ENCODE measurements at regions not wholly inside any gene's neighbourhood (a gene's known extent, or its start where the extent isn't known, plus 50 kb on each side); places are given as distances from the start of the nearest gene placed in this dataset.

DNA sequence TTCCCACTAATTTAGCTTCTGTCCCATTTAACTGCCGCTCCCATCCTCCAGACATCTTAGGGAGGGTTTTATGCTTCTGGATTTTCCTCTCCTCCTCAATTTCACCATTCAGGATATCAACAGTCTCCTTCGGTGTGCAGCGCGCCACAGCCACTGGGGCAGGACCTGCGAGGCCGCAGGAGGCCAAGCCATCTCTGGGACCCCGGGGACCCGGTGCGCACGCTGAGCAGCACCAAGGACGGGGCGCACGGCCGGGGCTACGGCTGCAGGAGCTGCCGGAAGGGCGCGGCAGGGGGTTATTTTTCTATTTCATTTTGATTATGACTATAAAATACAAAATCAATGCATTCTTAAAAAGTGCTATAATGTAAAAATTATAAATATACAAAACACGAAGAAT, 1238.4 kb upstream of the NCAM2 start:
- ChIA-PET CTCF (no interaction called here), POLR2A (no interaction called here)
- TF ChIP-seq, protein P1, sequence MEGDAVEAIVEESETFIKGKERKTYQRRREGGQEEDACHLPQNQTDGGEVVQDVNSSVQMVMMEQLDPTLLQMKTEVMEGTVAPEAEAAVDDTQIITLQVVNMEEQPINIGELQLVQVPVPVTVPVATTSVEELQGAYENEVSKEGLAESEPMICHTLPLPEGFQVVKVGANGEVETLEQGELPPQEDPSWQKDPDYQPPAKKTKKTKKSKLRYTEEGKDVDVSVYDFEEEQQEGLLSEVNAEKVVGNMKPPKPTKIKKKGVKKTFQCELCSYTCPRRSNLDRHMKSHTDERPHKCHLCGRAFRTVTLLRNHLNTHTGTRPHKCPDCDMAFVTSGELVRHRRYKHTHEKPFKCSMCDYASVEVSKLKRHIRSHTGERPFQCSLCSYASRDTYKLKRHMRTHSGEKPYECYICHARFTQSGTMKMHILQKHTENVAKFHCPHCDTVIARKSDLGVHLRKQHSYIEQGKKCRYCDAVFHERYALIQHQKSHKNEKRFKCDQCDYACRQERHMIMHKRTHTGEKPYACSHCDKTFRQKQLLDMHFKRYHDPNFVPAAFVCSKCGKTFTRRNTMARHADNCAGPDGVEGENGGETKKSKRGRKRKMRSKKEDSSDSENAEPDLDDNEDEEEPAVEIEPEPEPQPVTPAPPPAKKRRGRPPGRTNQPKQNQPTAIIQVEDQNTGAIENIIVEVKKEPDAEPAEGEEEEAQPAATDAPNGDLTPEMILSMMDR (IDR thresholded peaks at IDR 0.05), result no peak
- no peak for DNase-seq
- Mint-ChIP-seq H3K9me3 (peaks cover 9% of the 10 kb centered on the region), H3K27ac (no peak overlapping the region), H3K27me3 (no peaks in the 10 kb centered on the region), H3K4me3 (no peak overlapping the region), H3K4me1 (ENCODE audit: low read depth) (no peaks in the 10 kb centered on the region), H3K36me3 (ENCODE audit: low read depth) (no peaks in the 10 kb centered on the region)
- intact Hi-C loops (cut with micrococcal nuclease), result no loop called here
- ATAC-seq, result no peak

DNA sequence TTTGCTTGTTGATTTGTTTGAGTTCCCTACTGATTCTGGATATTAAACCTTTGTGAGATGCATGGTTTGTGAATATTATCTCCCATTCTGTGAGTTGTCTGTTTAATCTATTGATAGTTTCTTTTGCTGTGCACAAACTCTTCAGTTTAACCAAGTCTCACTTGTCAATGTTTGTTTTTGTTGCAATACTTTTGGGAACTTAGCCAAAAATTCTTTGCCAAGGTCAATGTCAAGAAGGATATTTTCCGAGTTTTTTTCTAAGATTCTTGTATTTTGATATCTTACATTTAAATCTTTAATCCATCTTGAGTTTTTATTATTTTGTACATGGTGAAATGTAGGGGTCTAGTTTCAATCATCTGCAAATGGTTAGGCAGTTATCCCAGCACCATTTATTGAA, 1230.7 kb upstream of the NCAM2 start:
- Mint-ChIP-seq H3K4me3 (no peak overlapping the region), H3K4me1 (ENCODE audit: low read depth) (no peaks in the 10 kb centered on the region), H3K36me3 (ENCODE audit: low read depth) (no peaks in the 10 kb centered on the region), H3K27me3 (no peaks in the 10 kb centered on the region), H3K9me3 (peaks cover 3% of the 10 kb centered on the region), H3K27ac (no peak overlapping the region)
- DNase-seq (no peak), ATAC-seq (no peak)
- intact Hi-C loops (cut with micrococcal nuclease), result no loop called here
- ChIA-PET POLR2A (no interaction called here), CTCF (no interaction called here)
- TF ChIP-seq, protein P1 (IDR thresholded peaks at IDR 0.05), result no peak

DNA sequence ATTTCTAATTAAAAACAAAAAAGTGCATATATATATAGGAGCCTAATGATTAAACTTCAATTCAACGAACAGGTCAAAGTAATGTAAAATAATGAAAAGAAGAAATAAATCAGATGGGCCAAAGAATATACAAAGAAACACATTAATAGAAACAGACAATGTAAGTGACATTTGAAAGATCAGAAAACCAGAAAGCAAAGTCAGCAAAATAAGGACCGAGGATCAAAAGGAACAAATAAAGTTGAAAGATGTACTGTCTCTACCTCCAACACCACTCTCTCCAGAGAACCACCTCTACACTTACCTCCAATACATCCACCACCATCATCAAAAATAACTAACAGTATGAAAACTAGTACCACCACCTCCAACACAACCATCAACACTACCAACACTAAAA, 1226.3 kb upstream of the NCAM2 start:
- intact Hi-C loops (cut with micrococcal nuclease), result no loop called here
- no peaks in the 10 kb centered on the region for H3K4me1 Mint-ChIP-seq (ENCODE audit: low read depth)
- DNase-seq (no peak), ATAC-seq (no peak)
- no peak overlapping the region for H3K27ac Mint-ChIP-seq
- POLR2A ChIA-PET, result no interaction called here
- TF ChIP-seq, protein P1 (IDR thresholded peaks at IDR 0.05), result no peak
- H3K27me3 Mint-ChIP-seq, result no peaks in the 10 kb centered on the region
- peaks cover 5% of the 10 kb centered on the region for H3K9me3 Mint-ChIP-seq
- CTCF ChIA-PET, result no interaction called here
- H3K36me3 Mint-ChIP-seq (ENCODE audit: low read depth), result no peaks in the 10 kb centered on the region
- H3K4me3 Mint-ChIP-seq, result no peak overlapping the region

DNA sequence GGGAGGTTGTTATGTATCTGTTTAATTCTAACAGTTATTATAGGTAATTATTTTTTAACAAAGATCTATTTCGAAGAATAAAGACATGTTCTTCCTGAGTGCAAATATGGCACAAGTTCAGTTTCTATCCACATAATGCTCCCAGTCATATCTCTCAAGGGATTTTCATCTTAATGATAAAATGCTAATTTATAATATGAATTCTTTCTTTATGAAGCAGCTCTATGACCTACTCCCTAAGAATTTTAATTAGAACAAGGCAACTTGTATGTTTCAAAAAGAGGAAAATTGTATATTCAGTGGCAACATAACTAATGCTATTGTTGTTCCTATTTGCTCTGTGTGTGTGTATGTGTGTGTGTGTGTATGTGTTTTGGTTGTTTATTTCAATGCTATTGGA, 1222.1 kb upstream of the NCAM2 start:
- H3K27me3 Mint-ChIP-seq, result no peaks in the 10 kb centered on the region
- intact Hi-C loops (cut with micrococcal nuclease), result no loop called here
- H3K9me3 Mint-ChIP-seq, result peaks cover 11% of the 10 kb centered on the region
- no peak overlapping the region for H3K4me3 Mint-ChIP-seq
- no peak for DNase-seq
- ATAC-seq, result no peak
- TF ChIP-seq, protein P1 (IDR thresholded peaks at IDR 0.05), result no peak
- no peak overlapping the region for H3K27ac Mint-ChIP-seq
- ChIA-PET POLR2A (no interaction called here), CTCF (no interaction called here)
- H3K36me3 Mint-ChIP-seq (ENCODE audit: low read depth), result no peaks in the 10 kb centered on the region
- no peaks in the 10 kb centered on the region for H3K4me1 Mint-ChIP-seq (ENCODE audit: low read depth)

DNA sequence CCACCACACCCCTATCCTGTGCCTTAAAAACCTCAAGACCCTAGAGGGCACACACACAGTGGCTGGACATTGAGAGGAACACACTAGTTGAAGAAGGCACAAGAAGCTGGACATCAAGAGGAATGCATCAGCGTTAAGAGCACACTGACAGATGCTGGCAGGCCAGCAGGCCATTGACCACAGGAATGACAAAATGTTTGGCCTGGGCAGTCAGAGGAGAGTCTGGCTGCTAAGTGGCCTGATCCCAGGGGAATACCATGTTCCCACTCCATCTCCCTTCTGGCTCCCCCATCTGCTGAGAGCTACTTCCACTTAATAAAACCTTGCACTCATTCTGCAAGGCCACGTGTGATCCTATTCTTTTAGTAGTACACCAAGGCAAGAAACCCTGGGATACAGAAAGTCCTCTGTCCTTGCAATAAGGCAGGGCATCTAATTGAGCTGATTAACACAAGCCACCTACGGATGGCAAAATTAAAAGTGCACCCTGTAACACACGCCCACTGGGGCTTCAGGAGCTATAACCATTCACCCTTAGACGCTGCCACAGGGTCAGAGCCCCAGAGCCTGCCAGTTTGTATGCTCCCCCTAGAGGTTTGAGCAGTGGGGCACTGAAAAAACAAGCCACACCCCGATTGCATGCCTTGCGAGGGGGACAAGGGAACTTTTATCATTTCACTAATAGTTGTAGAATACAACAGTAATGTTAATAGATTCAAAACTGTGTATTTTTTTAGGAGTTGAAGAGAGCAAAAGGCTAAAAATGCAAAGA, 1216.1 kb upstream of the NCAM2 start:
- ChIA-PET POLR2A (no interaction called here), CTCF (no interaction called here)
- H3K9me3 Mint-ChIP-seq, result peaks cover 23% of the 10 kb centered on the region
- ATAC-seq (no peak), DNase-seq (no peak)
- intact Hi-C loops (cut with micrococcal nuclease), result no loop called here
- no peaks in the 10 kb centered on the region for H3K36me3 Mint-ChIP-seq (ENCODE audit: low read depth)
- TF ChIP-seq, protein P1 (IDR thresholded peaks at IDR 0.05), result no peak
- no peak overlapping the region for H3K4me3 Mint-ChIP-seq
- H3K27me3 Mint-ChIP-seq, result no peaks in the 10 kb centered on the region
- no peaks in the 10 kb centered on the region for H3K4me1 Mint-ChIP-seq (ENCODE audit: low read depth)
- no peak overlapping the region for H3K27ac Mint-ChIP-seq
